Common myeloid progenitor, CD34-positive (primary cell): ENCODE measurements at regions not wholly inside any gene's neighbourhood (a gene's known extent, or its start where the extent isn't known, plus 50 kb on each side); places are given as distances from the start of the nearest gene placed in this dataset.

ENCODE experiments used
- CTCF ChIA-PET: fragments of 350-600 bp; sonication (Branson Sonifier 250); formaldehyde crosslinking; loops from one replicate; lab custom pipeline; 2021; ENCODE audit warnings: antibody characterized with exemption; lab: Charles Lee
- POLR2A ChIA-PET: fragments of 350-600 bp; sonication (Branson Sonifier 250); formaldehyde crosslinking; loops from one replicate; lab custom pipeline; 2021; ENCODE audit warnings: antibody characterized with exemption; lab: Charles Lee
- DNase-seq, 3 donors: peaks; one replicate each; pipeline versions ENCODE4 v3.0.0 to v3.0.0-alpha.2; 2013
- H3K27ac ChIP-seq, 2 experiments: 1 replicate in 1 of 2; 2 replicates in 1 of 2; pipeline ENCODE4 v1.7.0; 2013; ENCODE audit warnings: inconsistent platforms in 2 of 2, low read length in 2 of 2, mild to moderate bottlenecking in 2 of 2, low read depth in 1 of 2, moderate library complexity in 1 of 2; ENCODE audit not compliant: severe bottlenecking in 2 of 2, insufficient read depth in 1 of 2, poor library complexity in 1 of 2
- H3K27me3 ChIP-seq, 5 experiments: replicated peaks in 2 of 5; 1 replicate in 3 of 5; 2 replicates in 2 of 5; pipeline versions ENCODE4 v1.6.1 to v1.7.0; 2013; ENCODE audit warnings: low read length in 4 of 5, mild to moderate bottlenecking in 2 of 5, moderate library complexity in 2 of 5, inconsistent platforms in 1 of 5; ENCODE audit not compliant: insufficient read depth in 5 of 5, control insufficient read depth in 4 of 5
- H3K36me3 ChIP-seq, 4 experiments: 1 replicate in 2 of 4; 2 replicates in 2 of 4; pipeline versions ENCODE4 v1.6.1 to v1.7.0; 2013; ENCODE audit warnings: low read length in 3 of 4, control low read depth in 1 of 4, mild to moderate bottlenecking in 1 of 4; ENCODE audit not compliant: control insufficient read depth in 4 of 4, insufficient read depth in 4 of 4
- H3K4me1 ChIP-seq, 4 experiments: 1 replicate in 3 of 4; 2 replicates in 1 of 4; pipeline versions ENCODE4 v1.6.1 to v1.7.1; 2013; ENCODE audit warnings: low read length in 3 of 4, mild to moderate bottlenecking in 3 of 4, control low read depth in 1 of 4, inconsistent platforms in 1 of 4, moderate library complexity in 1 of 4; ENCODE audit not compliant: control insufficient read depth in 4 of 4, insufficient read depth in 4 of 4; ENCODE audit errors: control extremely low read depth in 1 of 4
- H3K4me3 ChIP-seq, 7 experiments: 1 replicate in 4 of 7; 2 replicates in 3 of 7; pipeline versions ENCODE4 v1.5.1 to v1.7.0; 2013; ENCODE audit warnings: mild to moderate bottlenecking in 7 of 7, low read length in 6 of 7, moderate library complexity in 6 of 7, inconsistent platforms in 2 of 7, low read depth in 2 of 7, control low read depth in 1 of 7; ENCODE audit not compliant: insufficient read depth in 4 of 7, control insufficient read depth in 1 of 7; ENCODE audit errors: extremely low read depth in 1 of 7
- H3K9me3 ChIP-seq, 5 experiments: 1 replicate in 4 of 5; 2 replicates in 1 of 5; pipeline versions ENCODE4 v1.6.1 to v1.7.1; 2013; ENCODE audit warnings: low read length in 4 of 5, mild to moderate bottlenecking in 2 of 5, inconsistent platforms in 1 of 5, low read depth in 1 of 5, moderate library complexity in 1 of 5; ENCODE audit not compliant: control insufficient read depth in 4 of 5, insufficient read depth in 2 of 5; ENCODE audit errors: control extremely low read depth in 1 of 5
- whole genome bisulfite sequencing: methylation state at CpG from one replicate; pipeline ENCODE4 v1.1.5; 2013; ENCODE audit not compliant: insufficient coverage; 5-methylcytosine and 5-hydroxymethylcytosine counted together

GRCh38 chr2:217555081-217555876, 447.5 kb downstream of the TNS1 start:
- no peaks in the 10 kb centered on the region for H3K4me1 ChIP-seq

GRCh38 chr2:217553679-217554078, 449.1 kb downstream of the TNS1 start:
- H3K27ac ChIP-seq: no peak overlapping the region
- no peak overlapping the region for H3K4me3 ChIP-seq
- no peaks in the 10 kb centered on the region for H3K4me1 ChIP-seq
- no CpG with 5 or more reads among the region's 2 CpGs for WGBS
- ChIA-PET CTCF (no interaction called here), POLR2A (no interaction called here)
- peaks cover 0 to 5% (median 0%) of the 10 kb centered on the region in 5 experiments for H3K27me3 ChIP-seq
- H3K36me3 ChIP-seq: no peaks in the 10 kb centered on the region
- H3K9me3 ChIP-seq: no peaks in the 10 kb centered on the region
- DNase-seq: no peak

More at GRCh38 chr2:217555081-217555876, 447.5 kb downstream of the TNS1 start:
- POLR2A ChIA-PET: no interaction called here
- 77% methylated on average over 6 of the region's 7 CpGs for WGBS
- Histone ChIP-seq H3K4me3 (no peak overlapping the region), H3K9me3 (no peaks in the 10 kb centered on the region), H3K27me3 (peaks cover 0 to 5% (median 0%) of the 10 kb centered on the region in 5 experiments), H3K27ac (no peak overlapping the region), H3K36me3 (no peaks in the 10 kb centered on the region)
- CTCF ChIA-PET: no interaction called here
- DNase-seq: no peak

- no peak overlapping the region for H3K4me3 ChIP-seq
- no peak overlapping the region for H3K27ac ChIP-seq
- POLR2A ChIA-PET: no interaction called here
- H3K9me3 ChIP-seq: no peaks in the 10 kb centered on the region
- CTCF ChIA-PET: no interaction called here
- no peaks in the 10 kb centered on the region for H3K4me1 ChIP-seq
- DNase-seq: no peak
- peaks cover 0 to 5% (median 0%) of the 10 kb centered on the region in 5 experiments for H3K27me3 ChIP-seq
- 87% methylated on average over 4 of the region's 4 CpGs for WGBS
- H3K36me3 ChIP-seq: no peaks in the 10 kb centered on the region
These were observed 449.6 kb downstream of the TNS1 start for GRCh38 chr2:217553202-217553601.

- 100% methylated on average over 3 of the region's 4 CpGs for WGBS
- H3K27me3 ChIP-seq: peaks cover 0 to 2% (median 0%) of the 10 kb centered on the region in 5 experiments
- no peak overlapping the region for H3K27ac ChIP-seq
- H3K4me3 ChIP-seq: no peak overlapping the region
- H3K9me3 ChIP-seq: no peaks in the 10 kb centered on the region
- H3K4me1 ChIP-seq: no peaks in the 10 kb centered on the region
- ChIA-PET POLR2A (no interaction called here), CTCF (no interaction called here)
- DNase-seq: no peak
- H3K36me3 ChIP-seq: no peaks in the 10 kb centered on the region
These were observed 450.7 kb downstream of the TNS1 start for GRCh38 chr2:217552081-217552480.

- 87% methylated on average over 3 of the region's 3 CpGs for WGBS
- CTCF ChIA-PET: no interaction called here
These were observed 451.4 kb downstream of the TNS1 start for GRCh38 chr2:217551252-217551899.

GRCh38 chr2:217539126-217539525, 463.7 kb downstream of the TNS1 start:
- Histone ChIP-seq H3K4me3 (no peak overlapping the region), H3K36me3 (no peaks in the 10 kb centered on the region), H3K27ac (no peak overlapping the region), H3K4me1 (no peaks in the 10 kb centered on the region), H3K27me3 (peaks cover 0 to 5% (median 0%) of the 10 kb centered on the region in 5 experiments), H3K9me3 (peaks cover 0 to 3% (median 2%) of the 10 kb centered on the region in 5 experiments)
- POLR2A ChIA-PET: no interaction called here
- WGBS: 88% methylated on average over 2 of the region's 2 CpGs
- DNase-seq: no peak
- CTCF ChIA-PET: interaction anchor here (0.6 kb wide), 1 partner anchor 877 kb away, joined by 3 read pairs; no protein-coding TSS in a partner anchor

More at GRCh38 chr2:217551252-217551899, 451.4 kb downstream of the TNS1 start:
- Histone ChIP-seq H3K36me3 (no peaks in the 10 kb centered on the region), H3K9me3 (no peaks in the 10 kb centered on the region), H3K27me3 (peaks cover 0 to 2% (median 0%) of the 10 kb centered on the region in 5 experiments), H3K4me3 (no peak overlapping the region), H3K27ac (no peak overlapping the region), H3K4me1 (no peaks in the 10 kb centered on the region)
- POLR2A ChIA-PET: no interaction called here
- no peak for DNase-seq

- H3K27ac ChIP-seq: no peak overlapping the region
- no peak for DNase-seq
- no peaks in the 10 kb centered on the region for H3K36me3 ChIP-seq
- WGBS: 100% methylated on average over 1 of the region's 2 CpGs
- peaks cover 0 to 3% (median 0%) of the 10 kb centered on the region in 5 experiments for H3K9me3 ChIP-seq
- no peak overlapping the region for H3K4me3 ChIP-seq
- ChIA-PET POLR2A (interaction anchor here (0.6 kb wide), 1 partner anchor 48 kb away, joined by 8 read pairs; no protein-coding TSS in a partner anchor), CTCF (interaction anchor here (0.6 kb wide), 1 partner anchor 877 kb away, joined by 3 read pairs; no protein-coding TSS in a partner anchor)
- peaks cover 0 to 5% (median 0%) of the 10 kb centered on the region in 5 experiments for H3K27me3 ChIP-seq
- no peaks in the 10 kb centered on the region for H3K4me1 ChIP-seq
These were observed 464.1 kb downstream of the TNS1 start for GRCh38 chr2:217538719-217539118.
